ENCODE measurements at regions not wholly inside any gene's neighbourhood (a gene's known extent, or its start where the extent isn't known, plus 50 kb on each side); places are given as distances from the start of the nearest gene placed in this dataset.
"Not testable (repeated sequence)": the region's sequence is repeated elsewhere in the genome, so short reads cannot be mapped to it uniquely, and the experiment has no call there.

GRCh38 chr1:149321732-149322016, 153.2 kb upstream of the NBPF19 start:
- H3K27ac ChIP-seq; intact Hi-C loops (cut with DNase I); H3K27me3 ChIP-seq (ENCODE audit: low read depth); H3K4me3 ChIP-seq; H3K9me3 ChIP-seq; H3K4me1 ChIP-seq; H3K36me3 ChIP-seq; DNase-seq: not testable (repeated sequence)
- peak in 1 of 2 donors; percentile 23 for ATAC-seq

- intact Hi-C loops (cut with DNase I); H3K36me3 ChIP-seq; H3K9me3 ChIP-seq; ATAC-seq; H3K4me1 ChIP-seq; H3K27me3 ChIP-seq (ENCODE audit: low read depth); DNase-seq; H3K4me3 ChIP-seq; H3K27ac ChIP-seq: not testable (repeated sequence)
Measured at GRCh38 chr1:149330081-149330335, 144.8 kb upstream of the NBPF19 start.

- ATAC-seq; DNase-seq; H3K36me3 ChIP-seq; H3K9me3 ChIP-seq; H3K4me3 ChIP-seq; intact Hi-C loops (cut with DNase I); H3K27me3 ChIP-seq (ENCODE audit: low read depth); H3K4me1 ChIP-seq; H3K27ac ChIP-seq: not testable (repeated sequence)
Measured at GRCh38 chr1:149336082-149336481, 138.8 kb upstream of the NBPF19 start.

- DNase-seq; intact Hi-C loops (cut with DNase I); H3K4me3 ChIP-seq; H3K27me3 ChIP-seq (ENCODE audit: low read depth); H3K4me1 ChIP-seq; H3K36me3 ChIP-seq; H3K9me3 ChIP-seq; H3K27ac ChIP-seq: not testable (repeated sequence)
- peak; percentile 53 to 69 for ATAC-seq
Measured at GRCh38 chr1:149338221-149338691, 136.6 kb upstream of the NBPF19 start.

- intact Hi-C loops (cut with DNase I); H3K27ac ChIP-seq; ATAC-seq: not testable (repeated sequence)
Measured at GRCh38 chr1:149338698-149339097, 136.1 kb upstream of the NBPF19 start.

GRCh38 chr1:149349448-149349847, 125.4 kb upstream of the NBPF19 start:
- ATAC-seq; H3K4me3 ChIP-seq; H3K27ac ChIP-seq; H3K4me1 ChIP-seq; DNase-seq; H3K36me3 ChIP-seq; intact Hi-C loops (cut with DNase I); H3K9me3 ChIP-seq; H3K27me3 ChIP-seq (ENCODE audit: low read depth): not testable (repeated sequence)

More at GRCh38 chr1:149338698-149339097, 136.1 kb upstream of the NBPF19 start:
- not testable (repeated sequence) for H3K27me3 ChIP-seq (ENCODE audit: low read depth); DNase-seq; H3K4me3 ChIP-seq; H3K9me3 ChIP-seq; H3K36me3 ChIP-seq; H3K4me1 ChIP-seq

- ATAC-seq; H3K36me3 ChIP-seq; intact Hi-C loops (cut with DNase I); DNase-seq; H3K9me3 ChIP-seq; H3K27me3 ChIP-seq (ENCODE audit: low read depth); H3K4me1 ChIP-seq; H3K27ac ChIP-seq; H3K4me3 ChIP-seq: not testable (repeated sequence)
Measured at GRCh38 chr1:149352205-149352604, 122.6 kb upstream of the NBPF19 start.

- intact Hi-C loops (cut with DNase I); H3K4me1 ChIP-seq; H3K27me3 ChIP-seq (ENCODE audit: low read depth); H3K36me3 ChIP-seq; ATAC-seq; H3K9me3 ChIP-seq; H3K27ac ChIP-seq; H3K4me3 ChIP-seq; DNase-seq: not testable (repeated sequence)
Measured at GRCh38 chr1:149354579-149354978, 120.3 kb upstream of the NBPF19 start.

- H3K9me3 ChIP-seq; H3K4me3 ChIP-seq; H3K27ac ChIP-seq; ATAC-seq; intact Hi-C loops (cut with DNase I); H3K36me3 ChIP-seq; H3K27me3 ChIP-seq (ENCODE audit: low read depth); DNase-seq; H3K4me1 ChIP-seq: not testable (repeated sequence)
Measured at GRCh38 chr1:149355748-149356147, 119.1 kb upstream of the NBPF19 start.

GRCh38 chr1:149356152-149356551, 118.7 kb upstream of the NBPF19 start:
- H3K9me3 ChIP-seq; H3K4me1 ChIP-seq; H3K36me3 ChIP-seq; DNase-seq; intact Hi-C loops (cut with DNase I); H3K27me3 ChIP-seq (ENCODE audit: low read depth); H3K27ac ChIP-seq; H3K4me3 ChIP-seq: not testable (repeated sequence)
- peak; percentile 75 to 80 for ATAC-seq

GRCh38 chr1:149360351-149360750, 114.5 kb upstream of the NBPF19 start:
- H3K4me1 ChIP-seq, H3K9me3 ChIP-seq, H3K27ac ChIP-seq: not testable (repeated sequence)

GRCh38 chr1:149361310-149361709, 113.5 kb upstream of the NBPF19 start:
- H3K27ac ChIP-seq; ATAC-seq; H3K36me3 ChIP-seq; H3K4me1 ChIP-seq; DNase-seq; H3K4me3 ChIP-seq; H3K9me3 ChIP-seq; intact Hi-C loops (cut with DNase I); H3K27me3 ChIP-seq (ENCODE audit: low read depth): not testable (repeated sequence)

More at GRCh38 chr1:149360351-149360750, 114.5 kb upstream of the NBPF19 start:
- ATAC-seq, result peak in 1 of 2 donors; percentile 62
- H3K27me3 ChIP-seq (ENCODE audit: low read depth); H3K36me3 ChIP-seq; intact Hi-C loops (cut with DNase I); H3K4me3 ChIP-seq; DNase-seq: not testable (repeated sequence)

- H3K4me3 ChIP-seq; H3K9me3 ChIP-seq; DNase-seq; H3K27ac ChIP-seq; intact Hi-C loops (cut with DNase I); H3K27me3 ChIP-seq (ENCODE audit: low read depth); ATAC-seq; H3K36me3 ChIP-seq; H3K4me1 ChIP-seq: not testable (repeated sequence)
Measured at GRCh38 chr1:149364188-149364981, 110.5 kb upstream of the NBPF19 start.

GRCh38 chr1:149366402-149366801, 108.4 kb upstream of the NBPF19 start:
- DNase-seq; intact Hi-C loops (cut with DNase I); H3K27ac ChIP-seq; H3K27me3 ChIP-seq (ENCODE audit: low read depth); ATAC-seq; H3K36me3 ChIP-seq; H3K9me3 ChIP-seq; H3K4me3 ChIP-seq; H3K4me1 ChIP-seq: not testable (repeated sequence)
